ENCODE measurements at regions not wholly inside any gene's neighbourhood (a gene's known extent, or its start where the extent isn't known, plus 50 kb on each side); places are given as distances from the start of the nearest gene placed in this dataset.

GRCh38 chr16:63813862-63814261 lies 1308.0 kb downstream of the CDH11 start:
- no peaks in the 10 kb centered on the region for H3K27me3 ChIP-seq (ENCODE audit: control insufficient read depth, low read length)
- H3K9me3 ChIP-seq (ENCODE audit: control insufficient read depth, insufficient read depth, low read length), result no peaks in the 10 kb centered on the region
- no peaks in the 10 kb centered on the region for H3F3A ChIP-seq (ENCODE audit: control insufficient read depth, insufficient read depth)
- H4K20me1 ChIP-seq (ENCODE audit: control insufficient read depth, insufficient read depth, low read depth, low read length), result no peaks in the 10 kb centered on the region
- no peaks in the 10 kb centered on the region for H3K36me3 ChIP-seq (ENCODE audit: control insufficient read depth, low read length)
- no peak overlapping the region for H3K4me3 ChIP-seq (ENCODE audit: low read length)
- TF ChIP-seq EZH2phosphoT487 (IDR thresholded peaks at IDR 0.05; ENCODE audit: borderline replicate concordance, low read length) (no peak), CTCF (IDR thresholded peaks at IDR 0.05; ENCODE audit: low read depth, low read length, poor library complexity, severe bottlenecking) (no peak)
- H3K9me2 ChIP-seq (replicated peaks; ENCODE audit: control insufficient read depth, low read length), result no peaks in the 10 kb centered on the region
- no peaks in the 10 kb centered on the region for H3K4me1 ChIP-seq (ENCODE audit: control insufficient read depth, low read length)
- no peaks in the 10 kb centered on the region for H3K79me2 ChIP-seq (ENCODE audit: control insufficient read depth, low read length)
- H3K27ac ChIP-seq (ENCODE audit: low read depth, low read length), result no peak overlapping the region
- H3K4me2 ChIP-seq (ENCODE audit: low read length), result no peak overlapping the region

- no peak overlapping the region for H3K4me2 ChIP-seq (ENCODE audit: low read length)
- H3K9me2 ChIP-seq (replicated peaks; ENCODE audit: control insufficient read depth, low read length), result no peaks in the 10 kb centered on the region
- H3K4me3 ChIP-seq (ENCODE audit: low read length), result no peak overlapping the region
- H3K27ac ChIP-seq (ENCODE audit: low read depth, low read length), result no peak overlapping the region
- H3K36me3 ChIP-seq (ENCODE audit: control insufficient read depth, low read length), result no peaks in the 10 kb centered on the region
- no peaks in the 10 kb centered on the region for H3K9me3 ChIP-seq (ENCODE audit: control insufficient read depth, insufficient read depth, low read length)
- H3K27me3 ChIP-seq (ENCODE audit: control insufficient read depth, low read length), result no peaks in the 10 kb centered on the region
- no peaks in the 10 kb centered on the region for H3F3A ChIP-seq (ENCODE audit: control insufficient read depth, insufficient read depth)
- no peaks in the 10 kb centered on the region for H4K20me1 ChIP-seq (ENCODE audit: control insufficient read depth, insufficient read depth, low read depth, low read length)
- H3K4me1 ChIP-seq (ENCODE audit: control insufficient read depth, low read length), result no peaks in the 10 kb centered on the region
- H3K79me2 ChIP-seq (ENCODE audit: control insufficient read depth, low read length), result no peaks in the 10 kb centered on the region
- TF ChIP-seq EZH2phosphoT487 (IDR thresholded peaks at IDR 0.05; ENCODE audit: borderline replicate concordance, low read length) (no peak), CTCF (IDR thresholded peaks at IDR 0.05; ENCODE audit: low read depth, low read length, poor library complexity, severe bottlenecking) (no peak)
These were observed 1313.1 kb downstream of the CDH11 start for GRCh38 chr16:63808730-63809129.

GRCh38 chr16:63806794-63807506 lies 1314.9 kb downstream of the CDH11 start:
- Histone ChIP-seq H3K36me3 (ENCODE audit: control insufficient read depth, low read length) (no peaks in the 10 kb centered on the region), H3K4me3 (ENCODE audit: low read length) (no peak overlapping the region), H3K27me3 (ENCODE audit: control insufficient read depth, low read length) (no peaks in the 10 kb centered on the region), H3K4me1 (ENCODE audit: control insufficient read depth, low read length) (no peaks in the 10 kb centered on the region), H3K9me2 (replicated peaks; ENCODE audit: control insufficient read depth, low read length) (no peaks in the 10 kb centered on the region), H4K20me1 (ENCODE audit: control insufficient read depth, insufficient read depth, low read depth, low read length) (no peaks in the 10 kb centered on the region), H3K27ac (ENCODE audit: low read depth, low read length) (no peak overlapping the region), H3K4me2 (ENCODE audit: low read length) (no peak overlapping the region), H3K9me3 (ENCODE audit: control insufficient read depth, insufficient read depth, low read length) (no peaks in the 10 kb centered on the region), H3K79me2 (ENCODE audit: control insufficient read depth, low read length) (no peaks in the 10 kb centered on the region), H3F3A (ENCODE audit: control insufficient read depth, insufficient read depth) (no peaks in the 10 kb centered on the region)
- TF ChIP-seq CTCF (IDR thresholded peaks at IDR 0.05; ENCODE audit: low read depth, low read length, poor library complexity, severe bottlenecking) (no peak), EZH2phosphoT487 (IDR thresholded peaks at IDR 0.05; ENCODE audit: borderline replicate concordance, low read length) (no peak)

Measured in DOHH2 (cell line).